GM13977 (cell line): ENCODE measurements at regions not wholly inside any gene's neighbourhood (a gene's known extent, or its start where the extent isn't known, plus 50 kb on each side); places are given as distances from the start of the nearest gene placed in this dataset.

Experiments used
- DNase-seq: peaks from one replicate; pipeline ENCODE4 v3.0.0; 2012; ENCODE audit warnings: low spot score
- CTCF ChIP-seq: IDR thresholded peaks from 2 replicates; pipeline ENCODE4 v1.5.1; 2012; ENCODE audit warnings: mild to moderate bottlenecking, control low read depth; ENCODE audit not compliant: insufficient read depth; ENCODE audit errors: extremely low read depth, missing control alignments
- in situ Hi-C: fragments of 300-500 bp; cut with MboI; formaldehyde crosslinking; loops from one replicate; pipeline ENCODE4 v1.12.0; 2022; ENCODE audit warnings: low sequenced_read_pairs, low pct_unique_long_range_greater_than_20kb, mixed read lengths, inconsistent platforms; ENCODE audit not compliant: unreplicated experiment

- no peak for DNase-seq
- no peak for TF ChIP-seq CTCF
- in situ Hi-C loops, result no loop called here
Observed at GRCh38 chr10:64062793-64063192, 541.6 kb downstream of the REEP3 start.

GRCh38 chr10:64067009-64067606, 545.9 kb downstream of the REEP3 start:
- DNase-seq, result no peak
- no peak for TF ChIP-seq CTCF
- in situ Hi-C loops, result no loop called here

DNA sequence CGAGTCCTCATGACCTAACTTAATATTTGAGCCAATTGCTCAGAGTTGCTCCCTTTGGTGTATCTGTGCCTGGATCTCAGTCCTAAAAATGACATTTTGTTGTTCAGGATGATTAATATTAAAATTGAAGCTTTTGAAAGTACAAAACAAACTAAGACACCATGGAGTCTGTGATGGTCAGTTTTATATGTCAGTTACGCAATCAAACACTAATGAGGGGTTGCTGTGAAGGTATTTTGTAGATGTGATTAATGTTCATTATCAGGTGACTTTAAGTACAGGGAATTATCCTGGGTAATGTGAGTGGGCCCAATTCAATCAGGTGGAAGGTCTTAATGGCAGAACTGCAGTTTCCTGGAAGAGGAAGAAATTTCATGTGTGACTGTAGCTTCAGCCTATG, 546.7 kb downstream of the REEP3 start:
- TF ChIP-seq CTCF, result no peak
- in situ Hi-C loops, result no loop called here
- no peak for DNase-seq

DNA sequence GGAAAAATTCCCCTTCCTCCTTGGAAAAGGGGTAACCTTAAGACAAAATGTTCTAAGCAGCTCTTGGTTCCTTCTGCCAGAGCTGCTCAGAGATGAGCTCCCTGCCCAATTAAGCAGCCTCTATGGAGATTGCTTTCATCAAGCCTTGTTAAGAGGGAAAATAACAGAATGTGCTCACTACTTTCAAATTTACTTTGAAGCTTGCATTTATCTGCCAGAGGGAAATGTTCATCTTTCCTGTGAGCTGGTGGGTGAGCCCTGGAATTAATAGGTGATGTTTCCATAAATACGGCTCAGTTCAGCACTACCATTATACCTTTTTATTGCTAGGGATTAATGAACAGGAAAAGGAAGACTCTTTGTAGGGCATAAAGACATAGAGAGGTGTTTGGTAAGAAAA, 549.0 kb downstream of the REEP3 start:
- in situ Hi-C loops, result no loop called here
- no peak for TF ChIP-seq CTCF
- DNase-seq, result no peak

DNA sequence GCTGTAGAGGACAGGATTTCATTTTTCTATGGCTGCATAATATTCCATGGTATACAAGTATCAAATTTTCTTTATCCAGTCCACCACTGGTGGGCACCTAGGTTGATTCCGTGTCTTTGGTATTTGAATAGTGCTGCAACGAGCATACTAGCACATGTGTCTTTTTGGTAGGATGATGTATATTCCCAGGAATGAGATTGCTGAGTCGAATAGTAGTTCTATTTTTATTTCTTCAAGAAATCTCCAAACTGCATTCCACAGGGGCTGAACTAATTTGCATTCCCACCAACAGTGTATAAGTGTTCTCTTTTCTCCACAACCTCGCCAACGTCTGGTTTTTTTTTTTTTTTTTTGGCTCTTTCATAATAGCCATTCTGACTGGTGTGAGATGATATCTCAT, 550.0 kb downstream of the REEP3 start:
- in situ Hi-C loops, result no loop called here
- no peak for DNase-seq
- no peak for TF ChIP-seq CTCF

GRCh38 chr10:64075604-64076003, 554.4 kb downstream of the REEP3 start:
- DNase-seq, result no peak
- TF ChIP-seq CTCF, result no peak
- in situ Hi-C loops, result no loop called here
